ENCODE measurements at regions not wholly inside any gene's neighbourhood (a gene's known extent, or its start where the extent isn't known, plus 50 kb on each side); places are given as distances from the start of the nearest gene placed in this dataset.
A peak's percentile ranks its signal among the peaks of the same experiment; 100 is the strongest.

DNA sequence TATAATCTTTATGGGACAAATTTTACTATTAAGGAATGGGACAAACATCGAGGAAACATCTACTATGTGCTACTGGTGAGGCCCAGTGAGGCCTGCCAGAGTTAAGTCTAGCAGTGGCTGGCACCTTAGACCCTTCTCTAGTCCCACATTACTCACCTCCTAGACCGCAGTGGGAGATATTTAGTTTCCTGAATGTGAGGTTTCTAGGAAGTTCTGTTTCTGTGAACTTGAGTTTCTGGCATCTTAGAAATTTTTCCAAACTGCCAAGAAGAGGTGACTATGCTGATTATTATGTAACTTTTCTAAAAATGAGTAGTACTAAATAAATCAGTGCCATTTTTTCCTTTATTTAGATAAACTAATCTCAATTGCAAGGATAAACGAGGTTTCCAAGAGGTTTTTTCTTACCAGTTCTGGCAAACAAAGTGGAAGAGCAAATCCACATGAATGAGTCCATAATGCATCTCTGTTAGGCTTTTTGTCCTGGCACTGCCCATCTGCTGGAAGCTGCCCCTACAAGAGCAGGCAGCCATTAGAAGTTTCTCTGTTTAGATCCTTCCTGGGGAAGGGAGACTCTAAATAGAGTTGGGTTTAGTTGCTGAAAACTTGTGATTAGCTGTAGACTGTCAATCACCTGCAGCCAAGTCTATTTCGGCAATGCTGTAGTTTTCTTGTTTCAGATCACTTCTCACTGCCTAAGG lies 348.7 kb downstream of the MAN2A1 start:
- no peak for DNase-seq

GRCh38 chr5:110040178-110040577 lies 350.5 kb downstream of the MAN2A1 start:
- DNase-seq = no peak

GRCh38 chr5:110043025-110043424 lies 353.3 kb downstream of the MAN2A1 start:
- no peak for DNase-seq

- DNase-seq = no peak
These were observed 355.4 kb downstream of the MAN2A1 start for GRCh38 chr5:110045158-110045557.

DNA sequence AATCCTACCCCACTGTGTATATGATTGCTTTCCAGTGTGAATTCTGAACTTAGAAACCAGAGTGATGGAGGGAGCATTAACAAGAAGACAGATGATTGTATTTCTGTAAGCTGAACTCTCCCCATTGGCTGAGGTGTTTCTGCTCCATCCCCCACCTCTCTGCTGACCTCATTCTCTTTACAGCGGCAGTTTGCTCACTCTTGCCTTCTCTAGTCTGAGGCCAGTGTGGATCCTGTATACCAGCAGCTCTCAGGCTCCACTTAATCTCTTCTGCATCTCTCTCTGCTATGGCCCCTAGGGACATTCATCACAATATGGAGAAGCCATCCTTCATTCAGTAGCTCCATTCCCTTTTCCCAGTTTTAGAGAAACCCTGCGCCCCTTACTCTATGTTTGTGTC lies 358.8 kb downstream of the MAN2A1 start:
- DNase-seq = no peak

- no peak for DNase-seq
These were observed 360.1 kb downstream of the MAN2A1 start for GRCh38 chr5:110049816-110050215.

DNA sequence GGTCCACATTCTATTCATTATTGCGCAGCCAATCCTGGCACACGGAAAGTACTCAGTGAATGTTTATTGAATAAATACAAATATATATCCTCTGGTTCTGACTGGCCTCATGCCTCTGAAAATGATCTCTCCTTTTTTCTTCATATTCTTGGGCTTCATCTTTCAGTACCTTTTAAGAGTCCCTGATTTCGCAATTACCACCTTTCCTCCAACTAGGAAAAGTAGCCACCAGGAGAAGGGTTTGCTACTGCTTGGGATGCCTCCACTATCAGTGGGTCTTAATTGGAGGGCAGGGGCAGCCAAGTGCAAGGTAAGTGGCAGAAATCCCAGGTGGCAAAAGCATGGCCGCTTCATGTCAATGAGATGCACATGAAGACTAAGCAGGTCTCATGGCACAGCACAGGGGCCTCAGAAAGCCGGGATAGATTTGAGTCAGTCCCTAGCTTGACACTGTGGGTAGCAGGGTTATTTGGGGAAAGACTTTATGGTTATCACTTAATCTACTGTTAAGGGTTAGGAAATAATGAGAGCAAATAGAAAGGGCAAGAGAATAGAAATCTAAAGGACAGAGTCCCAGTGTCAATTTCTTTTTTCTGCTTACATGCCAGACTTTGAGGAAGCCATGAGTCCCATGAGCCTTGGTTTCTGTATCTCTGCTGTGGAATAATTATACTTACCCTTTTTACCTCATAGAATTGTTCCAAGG lies 361.1 kb downstream of the MAN2A1 start:
- DNase-seq = no peak

- DNase-seq = no peak
These were observed 363.5 kb downstream of the MAN2A1 start for GRCh38 chr5:110053205-110053604.

- DNase-seq = no peak
These were observed 364.1 kb downstream of the MAN2A1 start for GRCh38 chr5:110053824-110054223.

DNA sequence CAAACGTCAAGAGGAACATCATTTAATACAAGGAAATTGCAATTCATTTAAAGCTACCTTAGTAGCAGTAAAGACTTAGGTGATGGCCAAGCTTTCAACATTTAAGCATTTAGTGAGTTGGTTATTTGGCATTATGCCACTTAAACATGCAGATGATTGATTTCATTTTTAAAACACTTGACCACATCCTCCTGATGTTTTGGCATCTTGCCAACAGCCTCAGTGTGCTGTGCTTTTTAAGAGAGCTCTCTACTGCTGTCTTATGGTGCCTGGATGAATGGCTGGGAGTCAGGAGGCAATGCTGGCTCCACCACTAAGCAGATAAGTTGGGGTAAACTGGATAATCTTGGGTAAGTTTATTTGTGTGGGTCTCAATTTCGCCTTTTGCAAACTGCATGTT lies 364.5 kb downstream of the MAN2A1 start:
- DNase-seq = no peak

DNA sequence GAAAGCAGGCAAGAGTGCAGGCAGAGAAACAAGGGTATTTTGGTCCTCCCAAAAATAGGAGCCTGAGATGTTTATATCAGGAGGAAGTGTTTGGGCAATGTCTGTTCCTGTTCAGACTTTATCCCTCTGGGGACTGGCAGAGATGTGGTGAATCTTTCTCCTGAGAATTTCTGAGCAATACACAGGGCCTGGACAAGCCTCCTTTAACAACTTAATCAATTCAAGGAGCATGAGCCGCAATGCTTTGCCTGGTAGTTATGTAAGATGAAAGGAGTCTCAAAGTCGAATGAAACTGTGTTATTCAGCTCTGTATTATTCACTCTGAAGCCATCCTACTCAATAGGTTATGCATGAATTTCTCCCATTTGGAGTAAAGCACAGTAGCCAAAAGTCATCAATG lies 365.6 kb downstream of the MAN2A1 start:
- peak in 1 of 2 donors; percentile 43 for DNase-seq

- no peak for DNase-seq
These were observed 366.9 kb downstream of the MAN2A1 start for GRCh38 chr5:110056580-110057114.

GRCh38 chr5:110058175-110058574 lies 368.4 kb downstream of the MAN2A1 start:
- no peak for DNase-seq

GRCh38 chr5:110062246-110062645 lies 372.5 kb downstream of the MAN2A1 start:
- DNase-seq = no peak

DNA sequence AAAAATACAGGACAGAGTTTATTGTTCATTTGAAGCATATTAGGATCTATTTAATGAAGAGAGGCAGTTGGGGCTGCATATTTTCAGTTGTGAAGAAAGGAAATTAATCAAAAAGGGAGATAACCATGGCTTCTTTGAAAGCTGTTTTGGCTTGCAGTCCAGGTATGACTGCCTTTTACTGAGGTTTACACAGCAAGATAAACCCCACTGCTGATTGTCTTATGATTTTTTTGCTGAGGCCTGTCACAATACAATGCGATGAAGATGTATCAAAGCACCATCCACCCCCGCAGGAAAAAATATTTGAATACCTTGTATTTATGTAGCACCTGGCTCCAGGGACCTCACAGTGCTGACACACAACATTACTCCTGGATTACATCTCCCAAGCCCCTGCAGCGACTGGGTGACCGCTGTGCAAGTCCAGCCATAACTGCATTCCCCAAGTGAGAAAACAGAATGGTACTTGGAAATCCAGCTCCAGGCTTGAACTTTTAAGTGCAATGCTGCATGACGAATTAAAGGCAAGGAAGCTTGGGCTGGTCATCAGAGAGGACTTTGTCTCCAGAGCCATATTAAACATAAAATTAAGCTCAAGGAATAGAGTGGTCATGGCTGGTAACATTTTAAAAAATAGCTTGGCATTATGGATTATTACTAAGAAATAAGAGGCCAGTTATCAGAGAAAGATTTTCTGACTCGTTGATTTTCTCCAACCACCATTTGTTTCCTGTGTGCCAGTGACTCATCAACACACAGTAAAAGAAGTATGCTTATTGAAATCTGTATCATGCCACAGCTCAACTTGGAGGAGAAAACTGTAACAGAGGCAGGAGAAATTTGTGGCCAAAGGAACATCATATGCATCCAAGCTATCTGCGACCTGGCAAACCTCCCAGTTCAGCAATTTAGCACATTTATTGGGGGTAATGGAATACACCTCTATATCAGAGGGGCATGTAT lies 374.2 kb downstream of the MAN2A1 start:
- DNase-seq = no peak

DNA sequence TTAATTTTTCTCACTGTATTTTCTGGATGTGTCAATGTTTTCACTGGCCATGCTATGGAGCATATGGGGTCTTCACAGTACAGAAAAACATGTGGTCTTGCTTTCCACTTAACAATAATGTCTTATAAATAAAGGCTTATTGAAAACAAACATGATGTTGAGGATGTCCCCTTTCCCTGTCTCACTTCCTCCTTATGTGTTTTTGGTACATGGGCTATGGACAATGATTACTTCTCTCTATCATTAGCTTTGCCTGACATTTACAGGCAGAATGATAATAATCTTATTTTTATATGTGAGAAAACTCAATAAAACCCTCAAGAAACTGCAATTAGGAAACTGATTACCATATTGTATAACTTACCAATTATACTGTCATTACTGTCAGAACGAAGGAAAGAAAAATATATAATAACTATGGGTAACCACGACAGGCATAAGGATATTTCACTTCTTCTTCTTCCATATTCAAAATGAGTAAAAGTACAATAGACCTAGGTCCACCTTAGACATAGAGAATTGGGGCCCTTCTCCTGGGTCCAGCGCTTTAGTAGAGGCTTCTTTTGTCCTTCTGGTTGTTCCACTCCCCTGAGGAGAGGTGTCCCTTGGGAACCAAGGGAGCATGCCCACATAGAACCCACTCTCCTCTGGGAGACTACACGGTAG lies 375.0 kb downstream of the MAN2A1 start:
- DNase-seq = no peak

DNA sequence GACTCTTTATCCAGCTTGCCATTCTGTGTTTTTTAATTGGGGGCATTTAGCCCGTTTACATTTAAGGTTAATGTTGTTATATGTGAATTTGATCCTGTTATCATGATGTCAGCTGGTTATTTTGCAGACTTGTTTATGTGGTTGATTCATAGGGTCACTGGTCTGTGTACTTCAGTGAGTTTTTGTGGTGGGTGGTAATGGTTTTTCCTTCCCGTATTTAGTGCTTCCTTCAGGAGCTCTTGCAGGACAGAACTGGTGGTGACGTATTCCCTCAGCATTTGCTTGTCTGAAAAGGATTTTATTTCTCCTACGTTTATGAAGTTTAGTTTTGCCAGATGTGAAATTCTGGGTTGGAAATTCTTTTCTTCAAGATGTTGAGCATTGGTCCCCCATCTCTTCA lies 381.1 kb downstream of the MAN2A1 start:
- DNase-seq = no peak

DNA sequence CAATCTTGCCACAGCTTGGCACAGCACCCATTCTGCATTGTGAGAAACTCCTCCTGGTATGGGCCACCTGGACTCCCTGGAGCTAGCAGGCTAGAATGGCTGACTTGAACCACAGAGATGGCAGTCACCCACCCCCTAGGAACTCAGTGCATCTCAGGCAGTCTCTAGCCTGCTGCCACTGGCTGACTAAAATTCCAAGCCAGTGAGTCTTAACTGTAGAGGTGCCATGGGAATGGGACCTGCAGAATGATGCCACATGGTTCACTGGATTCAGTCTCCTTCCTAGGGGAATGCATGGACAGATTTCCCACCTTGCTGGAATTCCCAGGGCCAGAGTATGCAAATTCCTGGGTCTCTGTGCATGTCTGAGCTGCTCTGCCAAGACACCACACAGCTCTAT lies 382.9 kb downstream of the MAN2A1 start:
- no peak for DNase-seq

GRCh38 chr5:110073534-110073933 lies 383.8 kb downstream of the MAN2A1 start:
- DNase-seq = no peak

- DNase-seq = no peak
These were observed 385.9 kb downstream of the MAN2A1 start for GRCh38 chr5:110075656-110076055.

GRCh38 chr5:110077147-110077546 lies 387.4 kb downstream of the MAN2A1 start:
- no peak for DNase-seq

DNA sequence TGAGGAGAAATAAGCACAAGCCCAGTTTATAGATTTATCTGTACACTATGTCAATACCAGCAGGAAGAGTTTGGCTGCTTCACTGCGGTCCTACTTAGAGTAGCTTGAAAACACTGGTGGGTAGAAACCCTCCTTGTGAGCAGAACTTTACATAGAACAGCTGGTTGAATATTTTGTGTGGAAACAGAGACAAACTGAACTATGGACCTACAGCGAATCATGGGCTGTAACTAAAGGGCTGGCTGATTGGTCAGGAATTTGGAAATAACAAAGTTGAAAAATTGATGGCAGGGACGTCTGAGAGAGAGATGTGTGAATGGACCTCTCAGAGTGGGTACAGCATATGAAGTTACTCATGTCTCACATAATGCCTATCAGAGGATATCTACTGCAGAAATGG lies 392.5 kb downstream of the MAN2A1 start:
- no peak for DNase-seq

DNA sequence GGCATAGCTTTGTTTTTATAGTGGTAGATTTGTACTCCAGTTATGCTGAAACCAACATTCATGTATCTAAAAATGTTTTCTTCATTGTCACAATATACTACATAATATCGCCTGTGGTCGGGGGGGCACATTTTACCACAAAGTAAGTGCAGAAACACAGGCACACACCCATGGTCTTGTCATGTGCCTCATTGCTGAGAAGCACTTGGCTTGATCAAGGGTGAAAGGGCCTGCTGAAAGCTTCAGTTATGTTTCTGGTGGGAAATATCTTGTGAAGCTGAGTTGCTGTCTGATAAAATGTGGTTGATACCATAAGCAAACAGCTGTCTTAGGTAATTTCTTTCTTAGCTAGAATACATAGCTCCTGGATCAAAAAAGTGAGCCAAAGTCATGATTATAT lies 393.1 kb downstream of the MAN2A1 start:
- DNase-seq = no peak

Data from hippocampal formation (tissue), 2 donors.